ENCODE measurements at regions not wholly inside any gene's neighbourhood (a gene's known extent, or its start where the extent isn't known, plus 50 kb on each side); places are given as distances from the start of the nearest gene placed in this dataset.

DNA sequence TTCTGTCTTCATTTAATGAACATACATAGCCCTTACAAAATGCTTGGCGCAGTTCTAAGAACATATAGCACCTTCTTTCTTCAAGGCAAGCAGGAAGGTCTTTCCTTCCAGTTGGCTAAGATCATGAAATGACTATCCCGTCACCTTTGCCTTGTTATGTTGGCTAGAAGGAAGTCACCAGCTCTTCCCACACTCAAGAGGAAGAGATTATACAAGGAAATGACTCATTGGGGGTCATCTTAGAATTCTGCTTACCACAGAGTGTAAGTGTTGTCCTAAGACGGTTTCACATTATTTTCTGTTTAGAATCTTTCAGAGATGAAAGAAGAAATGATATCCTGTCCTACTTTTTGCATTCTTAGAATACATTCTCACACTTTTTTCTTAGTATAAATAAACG lies 808.0 kb upstream of the LUZP2 start:
- DNase-seq = no peak
- H3K4me1 Mint-ChIP-seq (ENCODE audit: low read depth) = peaks cover 16% of the 10 kb centered on the region; the same call in 1 of the 2 replicates
- peak overlapping the region; percentile 39; the same call in 1 of the 2 replicates for H3K27ac Mint-ChIP-seq
- no peaks in the 10 kb centered on the region for H3K27me3 Mint-ChIP-seq (ENCODE audit: insufficient read depth)
- H3K36me3 Mint-ChIP-seq (ENCODE audit: low read depth) = no peaks in the 10 kb centered on the region
- no peaks in the 10 kb centered on the region; the same call in 1 of the 2 replicates for H3K9me3 Mint-ChIP-seq
- TF ChIP-seq, protein P1, sequence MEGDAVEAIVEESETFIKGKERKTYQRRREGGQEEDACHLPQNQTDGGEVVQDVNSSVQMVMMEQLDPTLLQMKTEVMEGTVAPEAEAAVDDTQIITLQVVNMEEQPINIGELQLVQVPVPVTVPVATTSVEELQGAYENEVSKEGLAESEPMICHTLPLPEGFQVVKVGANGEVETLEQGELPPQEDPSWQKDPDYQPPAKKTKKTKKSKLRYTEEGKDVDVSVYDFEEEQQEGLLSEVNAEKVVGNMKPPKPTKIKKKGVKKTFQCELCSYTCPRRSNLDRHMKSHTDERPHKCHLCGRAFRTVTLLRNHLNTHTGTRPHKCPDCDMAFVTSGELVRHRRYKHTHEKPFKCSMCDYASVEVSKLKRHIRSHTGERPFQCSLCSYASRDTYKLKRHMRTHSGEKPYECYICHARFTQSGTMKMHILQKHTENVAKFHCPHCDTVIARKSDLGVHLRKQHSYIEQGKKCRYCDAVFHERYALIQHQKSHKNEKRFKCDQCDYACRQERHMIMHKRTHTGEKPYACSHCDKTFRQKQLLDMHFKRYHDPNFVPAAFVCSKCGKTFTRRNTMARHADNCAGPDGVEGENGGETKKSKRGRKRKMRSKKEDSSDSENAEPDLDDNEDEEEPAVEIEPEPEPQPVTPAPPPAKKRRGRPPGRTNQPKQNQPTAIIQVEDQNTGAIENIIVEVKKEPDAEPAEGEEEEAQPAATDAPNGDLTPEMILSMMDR (IDR thresholded peaks at IDR 0.05) = no peak
- peak overlapping the region; percentile 65; the same call in 1 of the 2 replicates for H3K4me3 Mint-ChIP-seq

DNA sequence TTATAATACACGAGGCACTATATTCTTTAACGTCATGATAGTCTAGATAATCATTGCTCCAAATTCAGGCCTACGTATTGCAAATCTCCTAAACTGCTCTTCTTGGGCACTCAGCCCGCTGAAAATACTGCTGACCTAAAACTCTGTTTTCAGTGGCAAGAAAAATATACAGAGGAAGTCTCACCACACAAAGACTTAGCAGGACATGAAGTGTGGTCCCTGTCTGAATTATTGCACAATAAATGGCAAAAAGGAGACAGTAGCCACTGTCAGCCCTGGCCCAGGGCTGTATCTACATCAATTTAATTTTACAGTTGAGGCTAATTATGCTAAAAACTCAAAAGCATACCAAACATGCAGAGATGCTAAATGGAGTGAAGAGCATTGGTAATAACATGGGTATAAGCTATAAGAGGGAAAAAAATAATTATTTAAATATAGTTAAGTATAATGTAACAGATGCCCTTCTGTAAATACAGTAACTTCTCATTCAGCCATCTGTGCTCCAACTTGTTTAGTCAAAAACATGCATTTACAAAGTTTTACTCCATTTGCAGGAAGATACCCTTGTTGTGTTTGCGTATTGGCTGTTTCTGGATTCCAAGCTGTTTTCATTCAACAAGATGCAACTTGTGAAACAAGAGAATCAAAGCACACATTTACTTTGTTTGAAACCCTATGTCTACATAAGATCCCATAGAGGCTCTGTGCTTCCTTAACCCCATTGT lies 800.0 kb upstream of the LUZP2 start:
- TF ChIP-seq, protein P1 (IDR thresholded peaks at IDR 0.05) = no peak
- no peaks in the 10 kb centered on the region for H3K4me1 Mint-ChIP-seq (ENCODE audit: low read depth)
- H3K27ac Mint-ChIP-seq = no peak overlapping the region
- no peaks in the 10 kb centered on the region for H3K9me3 Mint-ChIP-seq
- no peaks in the 10 kb centered on the region for H3K36me3 Mint-ChIP-seq (ENCODE audit: low read depth)
- no peaks in the 10 kb centered on the region for H3K27me3 Mint-ChIP-seq (ENCODE audit: insufficient read depth)
- no peak overlapping the region for H3K4me3 Mint-ChIP-seq
- no peak for DNase-seq

DNA sequence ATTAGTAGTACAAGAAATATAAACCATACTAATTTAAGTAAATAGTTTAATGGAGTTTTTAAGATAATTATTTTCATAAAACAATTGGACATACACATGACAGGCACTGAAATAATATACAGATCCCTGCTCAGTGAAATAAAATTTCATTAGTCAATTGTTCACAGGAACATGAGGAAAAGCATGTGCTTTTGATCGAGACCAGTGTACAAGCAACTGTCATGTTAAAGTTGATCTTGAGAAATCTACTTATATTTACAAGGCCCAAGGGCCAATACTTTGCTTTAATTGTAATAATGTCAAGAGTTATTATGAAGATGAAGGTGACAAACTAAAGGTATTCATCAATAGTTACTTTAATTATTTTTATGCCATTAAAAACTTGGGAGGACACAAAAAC lies 792.7 kb upstream of the LUZP2 start:
- H3K27ac Mint-ChIP-seq = no peak overlapping the region
- no peaks in the 10 kb centered on the region; the same call in 1 of the 2 replicates for H3K9me3 Mint-ChIP-seq
- H3K27me3 Mint-ChIP-seq (ENCODE audit: insufficient read depth) = no peaks in the 10 kb centered on the region; the same call in none of the 2 replicates
- no peak overlapping the region for H3K4me3 Mint-ChIP-seq
- TF ChIP-seq, protein P1 (IDR thresholded peaks at IDR 0.05) = no peak
- no peak for DNase-seq
- no peaks in the 10 kb centered on the region for H3K4me1 Mint-ChIP-seq (ENCODE audit: low read depth)
- H3K36me3 Mint-ChIP-seq (ENCODE audit: low read depth) = no peaks in the 10 kb centered on the region

DNA sequence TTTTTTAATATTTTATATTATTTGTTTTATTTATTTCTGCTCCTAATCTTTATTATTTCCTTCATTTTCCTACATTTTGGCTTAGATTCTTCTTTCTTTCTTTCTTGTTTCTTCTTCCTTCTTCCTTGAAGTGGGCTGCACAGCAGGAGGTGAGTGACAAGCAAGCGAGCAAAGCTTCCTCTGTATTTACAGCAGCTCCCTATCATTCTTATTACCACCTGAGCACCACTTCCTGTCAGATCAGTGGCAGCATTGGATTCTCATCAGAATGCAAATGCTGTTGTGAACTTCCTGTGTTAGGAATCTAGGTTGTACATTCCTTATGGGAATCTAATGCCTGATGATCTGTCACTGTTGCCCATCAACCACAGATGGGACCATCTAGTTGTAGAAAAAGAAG lies 784.9 kb upstream of the LUZP2 start:
- no peak overlapping the region for H3K27ac Mint-ChIP-seq
- peaks cover 9% of the 10 kb centered on the region; the same call in 1 of the 2 replicates for H3K36me3 Mint-ChIP-seq (ENCODE audit: low read depth)
- no peak for DNase-seq
- no peaks in the 10 kb centered on the region for H3K27me3 Mint-ChIP-seq (ENCODE audit: insufficient read depth)
- TF ChIP-seq, protein P1 (IDR thresholded peaks at IDR 0.05) = no peak
- peaks cover 8% of the 10 kb centered on the region for H3K9me3 Mint-ChIP-seq
- H3K4me1 Mint-ChIP-seq (ENCODE audit: low read depth) = peaks cover 4% of the 10 kb centered on the region; the same call in 1 of the 2 replicates
- no peak overlapping the region for H3K4me3 Mint-ChIP-seq

DNA sequence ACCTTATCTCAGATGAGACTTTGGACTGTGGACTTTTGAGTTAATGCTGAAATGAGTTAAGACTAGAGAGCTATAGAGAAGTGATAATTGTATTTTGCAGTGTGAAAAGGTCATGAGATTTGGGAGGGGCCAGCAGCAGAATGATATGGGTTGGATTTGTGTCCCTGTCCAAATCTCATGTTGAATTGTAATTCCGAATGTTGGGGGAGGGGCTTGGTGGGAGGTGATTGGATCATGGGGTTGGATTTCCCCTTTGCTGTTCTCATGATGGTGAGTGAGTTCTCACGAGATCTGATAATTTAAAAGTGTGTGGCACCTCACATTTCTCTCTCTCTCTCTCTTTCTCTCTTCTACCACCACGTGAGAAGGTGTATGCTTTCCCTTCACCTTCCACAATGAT lies 777.8 kb upstream of the LUZP2 start:
- Mint-ChIP-seq H3K27ac (no peak overlapping the region), H3K27me3 (ENCODE audit: insufficient read depth) (no peaks in the 10 kb centered on the region; the same call in 1 of the 2 replicates), H3K4me3 (no peak overlapping the region), H3K9me3 (peaks cover 19% of the 10 kb centered on the region), H3K36me3 (ENCODE audit: low read depth) (peaks cover 15% of the 10 kb centered on the region; the same call in 1 of the 2 replicates), H3K4me1 (ENCODE audit: low read depth) (peaks cover 9% of the 10 kb centered on the region; the same call in 1 of the 2 replicates)
- TF ChIP-seq, protein P1 (IDR thresholded peaks at IDR 0.05) = no peak
- DNase-seq = no peak

All from HFFc6 (cell line).